ENCODE measurements at regions not wholly inside any gene's neighbourhood (a gene's known extent, or its start where the extent isn't known, plus 50 kb on each side); places are given as distances from the start of the nearest gene placed in this dataset.

GRCh38 chr3:180789774-180790173 lies 110.5 kb upstream of the CCDC39 start:
- H3K4me3 ChIP-seq, result no peak overlapping the region
- TF ChIP-seq CTCF (IDR thresholded peaks at IDR 0.05), result no peak
- H3K27me3 ChIP-seq (replicated peaks; ENCODE audit: insufficient read depth), result no peaks in the 10 kb centered on the region
- no peak for ATAC-seq (ENCODE audit: insufficient number of reproducible peaks, low FRiP score, low read depth)
- no peaks in the 10 kb centered on the region for H3K36me3 ChIP-seq
- no peaks in the 10 kb centered on the region for H3K4me1 ChIP-seq (ENCODE audit: control insufficient read depth in 1 of 2, low read depth in 2 of 2)
- H3K27ac ChIP-seq, result no peak overlapping the region
- no peak for DNase-seq (ENCODE audit: low spot score)
- no peaks in the 10 kb centered on the region for H3K9me3 ChIP-seq

- H3K27me3 ChIP-seq (replicated peaks; ENCODE audit: insufficient read depth), result no peaks in the 10 kb centered on the region
- no peak for TF ChIP-seq CTCF (IDR thresholded peaks at IDR 0.05)
- H3K27ac ChIP-seq, result no peak overlapping the region
- no peaks in the 10 kb centered on the region for H3K4me1 ChIP-seq (ENCODE audit: control insufficient read depth in 1 of 2, low read depth in 2 of 2)
- no peak for ATAC-seq (ENCODE audit: insufficient number of reproducible peaks, low FRiP score, low read depth)
- no peak for DNase-seq (ENCODE audit: low spot score)
- no peaks in the 10 kb centered on the region for H3K9me3 ChIP-seq
- no peaks in the 10 kb centered on the region for H3K36me3 ChIP-seq
- no peak overlapping the region for H3K4me3 ChIP-seq
These were observed 114.3 kb upstream of the FXR1 start for GRCh38 chr3:180798197-180798596.

- no peak overlapping the region for H3K4me3 ChIP-seq
- ATAC-seq (ENCODE audit: insufficient number of reproducible peaks, low FRiP score, low read depth), result no peak
- no peaks in the 10 kb centered on the region for H3K36me3 ChIP-seq
- H3K4me1 ChIP-seq (ENCODE audit: control insufficient read depth in 1 of 2, low read depth in 2 of 2), result peaks cover 3 to 5% of the 10 kb centered on the region in 2 donors
- H3K27me3 ChIP-seq (replicated peaks; ENCODE audit: insufficient read depth), result no peaks in the 10 kb centered on the region
- TF ChIP-seq CTCF (IDR thresholded peaks at IDR 0.05), result peak; percentile 18
- no peaks in the 10 kb centered on the region for H3K9me3 ChIP-seq
- H3K27ac ChIP-seq, result no peak overlapping the region
- DNase-seq (ENCODE audit: low spot score), result no peak
These were observed 109.6 kb upstream of the FXR1 start for GRCh38 chr3:180802837-180803236.

- Histone ChIP-seq H3K4me1 (ENCODE audit: control insufficient read depth in 1 of 2, low read depth in 2 of 2) (peaks cover 3 to 5% of the 10 kb centered on the region in 2 donors), H3K27me3 (replicated peaks; ENCODE audit: insufficient read depth) (no peaks in the 10 kb centered on the region), H3K9me3 (no peaks in the 10 kb centered on the region), H3K36me3 (no peaks in the 10 kb centered on the region), H3K27ac (no peak overlapping the region), H3K4me3 (peak overlapping the region; percentile 4)
- TF ChIP-seq CTCF (IDR thresholded peaks at IDR 0.05), result peak; percentile 22
- ATAC-seq (ENCODE audit: insufficient number of reproducible peaks, low FRiP score, low read depth), result no peak
- no peak for DNase-seq (ENCODE audit: low spot score)
These were observed 107.6 kb upstream of the FXR1 start for GRCh38 chr3:180804916-180805315.

GRCh38 chr3:180808823-180809575 lies 103.5 kb upstream of the FXR1 start:
- ATAC-seq (ENCODE audit: insufficient number of reproducible peaks, low FRiP score, low read depth) (no peak), DNase-seq (ENCODE audit: low spot score) (no peak)
- TF ChIP-seq CTCF (IDR thresholded peaks at IDR 0.05), result no peak
- peaks cover 3 to 5% of the 10 kb centered on the region in 2 donors for H3K4me1 ChIP-seq (ENCODE audit: control insufficient read depth in 1 of 2, low read depth in 2 of 2)
- H3K9me3 ChIP-seq, result no peaks in the 10 kb centered on the region
- H3K27ac ChIP-seq, result no peak overlapping the region
- no peaks in the 10 kb centered on the region for H3K36me3 ChIP-seq
- H3K27me3 ChIP-seq (replicated peaks; ENCODE audit: insufficient read depth), result no peaks in the 10 kb centered on the region
- H3K4me3 ChIP-seq, result no peak overlapping the region

All from thoracic aorta (tissue), 2 donors.